GM19239 (cell line): ENCODE measurements at regions not wholly inside any gene's neighbourhood (a gene's known extent, or its start where the extent isn't known, plus 50 kb on each side); places are given as distances from the start of the nearest gene placed in this dataset.
"Not testable (repeated sequence)": the region's sequence is repeated elsewhere in the genome, so short reads cannot be mapped to it uniquely, and the experiment has no call there.

Experiments used
- DNase-seq: peaks from one replicate; pipeline ENCODE4 v3.0.0; 2011; ENCODE audit warnings: low spot score; ENCODE audit not compliant: insufficient read length
- FAIRE-seq: peaks from 2 replicates; lab custom pipeline; 2011; peaks lifted over from hg19 to GRCh38; lab: Jason Lieb, UNC

GRCh38 chr17:33908363-33909064, 346.6 kb upstream of the CCL2 start:
- no peak for DNase-seq

GRCh38 chr17:33910200-33910857, 344.8 kb upstream of the CCL2 start:
- FAIRE-seq: no peak
- DNase-seq: no peak

More at GRCh38 chr17:33908363-33909064, 346.6 kb upstream of the CCL2 start:
- FAIRE-seq: no peak

DNA sequence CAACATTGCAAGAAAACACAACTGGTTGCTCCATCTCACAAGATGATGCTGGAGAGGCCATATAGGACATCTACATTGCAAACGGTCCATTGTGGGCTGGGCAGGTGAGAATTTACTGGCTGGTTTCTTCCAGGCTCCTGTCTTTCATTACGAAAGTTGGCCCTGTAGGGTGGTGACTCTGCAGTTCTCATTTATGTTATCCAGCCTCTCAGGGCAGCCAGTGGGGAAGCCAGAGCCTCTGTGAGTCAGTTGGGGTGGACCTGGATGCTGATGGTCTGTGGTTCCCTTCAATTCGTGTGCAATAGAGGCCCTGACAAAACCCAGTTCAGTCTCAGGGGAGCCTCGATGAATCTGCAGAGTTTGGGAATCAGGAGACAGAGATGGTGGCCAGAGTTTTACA, 341.0 kb upstream of the CCL2 start:
- no peak for DNase-seq
- no peak for FAIRE-seq

- no peak for FAIRE-seq
- no peak for DNase-seq
Observed at GRCh38 chr17:33922971-33923370, 332.1 kb upstream of the CCL2 start.

DNA sequence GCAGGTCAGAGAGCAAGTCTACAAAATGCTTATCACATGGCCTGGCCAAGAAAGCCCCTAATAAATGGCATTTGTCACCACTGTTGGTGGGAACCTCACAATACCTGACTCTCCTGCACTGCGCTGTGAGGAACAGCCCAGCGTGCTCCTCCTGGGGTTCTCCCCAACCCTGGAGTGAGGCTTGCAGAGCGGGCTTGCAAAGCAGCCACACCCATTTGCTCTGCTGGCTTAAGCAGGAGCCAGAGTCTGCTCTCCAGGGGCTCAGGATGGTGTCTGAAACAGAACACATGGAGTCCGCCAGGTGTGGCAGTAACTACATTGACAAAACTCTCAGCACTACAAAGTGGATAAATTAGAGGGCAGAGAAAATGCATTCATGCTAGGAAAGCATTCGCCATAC, 331.0 kb upstream of the CCL2 start:
- DNase-seq: no peak
- FAIRE-seq: no peak

DNA sequence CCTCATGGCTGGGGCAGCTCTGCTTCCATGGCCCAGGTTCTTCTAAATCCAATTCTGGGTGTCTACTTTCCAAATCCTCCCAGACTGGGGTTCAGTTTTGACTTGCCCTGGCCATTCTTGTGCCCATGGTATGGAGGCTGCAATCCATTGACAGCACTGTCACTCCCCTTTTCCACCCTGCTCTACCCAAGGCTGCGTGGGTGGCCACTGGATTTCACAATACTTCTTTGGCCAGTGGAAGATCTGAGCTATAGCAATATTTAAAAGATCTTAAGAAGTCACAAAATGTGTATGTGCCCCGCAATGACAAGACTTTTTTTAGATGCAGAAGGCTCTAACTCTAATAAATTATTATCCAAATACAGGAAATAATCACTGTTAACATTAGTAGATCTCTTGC, 329.4 kb upstream of the CCL2 start:
- FAIRE-seq: no peak
- DNase-seq: no peak

DNA sequence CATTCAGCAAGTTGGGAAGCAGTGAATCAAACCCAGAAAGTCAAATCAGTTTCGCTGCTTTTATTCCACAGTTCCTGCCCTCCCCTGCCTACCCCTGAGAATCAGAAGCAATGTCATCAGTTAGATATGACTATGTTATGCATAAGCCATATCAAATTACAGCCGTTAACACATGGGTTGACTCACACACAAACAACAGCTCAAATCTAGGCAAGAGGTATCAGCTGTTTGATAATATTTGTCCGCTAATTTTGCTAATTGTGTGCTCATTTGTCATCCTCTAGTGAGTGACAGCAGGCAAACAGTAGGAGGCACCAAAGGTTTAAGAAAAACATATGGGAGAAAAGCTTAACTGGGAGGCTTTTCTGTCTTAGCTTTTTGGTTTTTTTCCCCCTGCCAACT, 327.4 kb upstream of the CCL2 start:
- no peak for DNase-seq
- no peak for FAIRE-seq

DNA sequence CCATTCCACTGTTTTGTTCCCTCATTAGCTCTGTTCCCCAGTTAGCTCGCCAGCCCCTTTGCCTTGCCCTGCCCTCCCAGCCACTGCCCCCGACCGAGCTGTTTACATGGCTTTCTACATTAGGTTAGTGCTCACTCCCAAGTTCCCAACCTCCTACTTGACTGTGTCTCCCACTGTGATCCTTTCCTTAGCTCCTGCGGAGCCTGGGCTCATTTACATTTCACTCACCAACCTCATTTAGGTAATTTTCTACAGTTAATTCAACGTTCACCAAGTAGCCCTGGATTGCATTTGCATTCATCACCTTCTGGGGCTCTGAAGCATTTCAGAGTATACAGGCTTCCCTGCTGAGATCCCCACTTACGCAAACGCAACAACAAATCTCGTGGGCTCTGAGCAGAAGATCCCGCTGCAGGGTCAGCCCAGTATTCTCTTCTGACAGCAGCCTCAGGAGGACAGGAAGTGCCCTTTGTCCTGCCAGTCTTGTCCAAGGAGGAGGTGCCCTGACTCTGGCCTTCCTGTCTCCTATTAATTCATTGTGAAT, 325.8 kb upstream of the CCL2 start:
- DNase-seq: no peak
- no peak for FAIRE-seq

DNA sequence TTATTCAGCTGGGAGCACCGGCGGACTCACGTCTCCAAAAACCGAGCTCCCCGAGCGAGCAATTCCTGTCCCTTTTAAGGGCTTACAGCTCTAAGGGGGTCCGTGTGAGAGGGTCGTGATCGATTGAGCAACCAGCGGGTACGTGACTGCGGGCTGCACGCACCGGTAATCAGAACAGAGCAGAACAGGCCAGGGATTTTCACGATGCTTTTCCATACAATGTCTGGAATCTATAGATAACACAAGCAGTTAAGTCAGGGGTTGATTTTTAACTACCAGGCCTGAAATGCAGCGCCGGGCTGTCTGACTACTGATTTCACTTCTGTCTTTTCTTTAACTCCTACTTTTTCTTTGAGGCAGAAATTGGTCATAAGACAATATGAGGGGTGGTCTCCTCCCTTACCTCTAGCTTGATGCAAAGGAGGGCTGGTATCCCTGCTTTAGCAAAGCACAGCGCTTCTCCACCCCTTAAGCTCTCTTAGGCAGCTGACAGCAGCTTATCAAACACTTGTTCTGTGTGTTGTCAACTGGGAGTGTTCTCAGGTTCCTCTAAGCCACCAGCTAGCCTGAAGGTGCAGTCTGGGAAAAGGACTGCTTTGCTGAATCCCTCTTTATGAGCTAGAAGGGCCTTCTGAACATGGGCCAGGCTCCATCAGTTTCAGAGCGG, 323.8 kb upstream of the CCL2 start:
- FAIRE-seq, DNase-seq: not testable (repeated sequence)

- FAIRE-seq (no peak), DNase-seq (no peak)
Observed at GRCh38 chr17:33932996-33933395, 322.1 kb upstream of the CCL2 start.

DNA sequence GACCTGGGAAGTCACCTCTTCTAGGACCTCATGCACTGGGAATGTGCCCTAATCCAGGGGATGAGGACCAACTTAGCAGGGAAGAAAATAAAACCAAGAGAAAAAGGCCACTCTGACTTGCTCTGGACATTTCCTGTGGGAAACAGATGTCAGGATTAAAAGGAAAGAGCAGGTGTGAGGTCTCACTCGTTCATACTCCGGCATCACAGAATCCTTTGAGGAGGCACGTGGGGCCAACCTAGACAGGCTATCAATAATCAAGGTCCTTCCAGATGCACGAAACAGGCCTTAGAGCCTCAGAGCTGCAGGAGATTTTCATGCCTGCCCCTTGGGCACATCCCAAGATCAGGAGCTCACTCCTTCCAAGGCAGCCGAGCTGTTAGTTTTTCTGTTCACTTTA, 321.5 kb upstream of the CCL2 start:
- FAIRE-seq: no peak
- DNase-seq: no peak

GRCh38 chr17:33934696-33935095, 320.4 kb upstream of the CCL2 start:
- FAIRE-seq: no peak

DNA sequence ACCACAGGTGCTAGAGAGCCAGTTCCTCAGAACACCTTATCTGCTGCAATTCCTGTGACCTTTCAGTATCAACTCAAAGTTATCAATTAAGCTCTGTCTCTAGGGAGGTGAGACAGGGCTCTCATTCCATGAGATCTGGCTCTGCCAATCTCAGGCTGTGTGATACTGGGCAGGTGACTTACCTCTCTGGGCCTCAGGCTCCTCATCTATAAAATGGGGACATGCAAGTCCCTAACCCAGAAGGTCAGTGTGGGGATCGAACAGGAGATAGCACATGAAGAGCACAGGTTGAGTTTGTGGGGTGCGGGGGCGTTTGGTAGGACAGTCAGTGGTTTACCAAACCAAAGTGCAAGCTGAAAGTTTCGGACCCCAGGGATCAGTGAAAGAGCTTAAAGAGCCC, 319.3 kb upstream of the CCL2 start:
- FAIRE-seq (no peak), DNase-seq (no peak)

More at GRCh38 chr17:33934696-33935095, 320.4 kb upstream of the CCL2 start:
- no peak for DNase-seq

- DNase-seq: no peak
- FAIRE-seq: no peak
Observed at GRCh38 chr17:33936764-33937163, 318.3 kb upstream of the CCL2 start.

DNA sequence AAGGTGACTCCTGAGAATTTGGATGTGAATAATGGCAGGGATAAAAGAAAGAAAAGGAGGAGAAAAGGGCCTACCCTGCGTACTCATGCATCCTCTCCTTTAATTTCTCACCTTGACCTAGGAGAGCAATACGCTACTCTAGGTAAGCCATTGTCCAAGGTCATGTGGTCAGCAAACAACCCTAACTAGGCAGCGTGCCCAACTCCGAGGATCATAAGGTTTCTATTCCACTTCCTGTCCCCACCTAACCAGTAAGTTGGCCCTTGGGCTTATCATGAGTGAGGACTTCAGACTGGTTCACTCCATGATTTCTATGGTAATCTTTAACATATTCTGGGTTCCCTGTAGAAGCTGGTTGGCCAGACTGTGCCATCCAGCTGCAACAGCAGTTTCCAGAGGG, 315.1 kb upstream of the CCL2 start:
- FAIRE-seq: no peak
- DNase-seq: no peak

- no peak for DNase-seq
- no peak for FAIRE-seq
Observed at GRCh38 chr17:33940769-33941370, 314.2 kb upstream of the CCL2 start.

DNA sequence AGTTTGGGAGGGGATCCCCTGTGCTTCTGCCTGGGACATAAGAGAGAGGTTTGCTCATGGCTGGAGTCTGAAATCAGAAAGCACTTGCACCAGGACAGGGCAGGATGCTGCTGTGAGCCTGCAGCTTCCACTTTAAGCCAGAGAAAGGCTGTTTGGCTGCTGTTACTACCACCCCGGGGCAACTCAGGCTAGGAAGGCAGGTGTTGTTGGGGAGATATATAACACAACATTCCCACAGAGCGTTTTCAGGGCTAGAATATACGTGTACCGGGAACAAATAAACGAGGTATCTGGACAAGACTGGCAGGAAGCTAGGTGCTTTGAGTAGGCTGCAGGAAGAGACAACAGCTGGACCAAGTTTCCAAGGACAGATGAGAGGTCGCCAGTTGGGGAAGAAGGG, 313.3 kb upstream of the CCL2 start:
- FAIRE-seq: no peak

DNA sequence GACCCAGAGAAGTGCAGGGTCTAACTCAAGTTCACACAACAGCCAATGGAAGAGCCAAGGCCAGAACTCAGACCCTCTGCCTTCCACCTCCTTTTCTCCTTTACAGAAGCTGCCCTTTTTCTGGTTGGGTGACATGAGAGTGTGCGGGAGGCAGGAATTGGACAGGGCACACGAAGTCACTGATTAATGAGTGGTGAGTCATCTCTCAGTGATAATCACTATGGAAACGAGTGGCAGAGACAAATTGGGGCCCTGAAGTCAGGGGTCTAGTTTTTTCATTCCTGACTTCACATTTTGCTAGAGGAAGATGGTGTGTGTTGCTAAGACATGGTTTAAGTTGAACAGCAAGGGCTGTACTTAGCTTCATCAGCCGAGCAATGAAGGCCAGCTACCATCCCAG, 312.7 kb upstream of the CCL2 start:
- FAIRE-seq: no peak
- DNase-seq: no peak

More for the DNA sequence above, 313.3 kb upstream of the CCL2 start:
- no peak for DNase-seq

GRCh38 chr17:33944412-33944811, 310.7 kb upstream of the CCL2 start:
- FAIRE-seq (no peak), DNase-seq (no peak)

GRCh38 chr17:33944826-33945225, 310.3 kb upstream of the CCL2 start:
- FAIRE-seq (no peak), DNase-seq (no peak)
